GM12872 (cell line): ENCODE measurements at regions not wholly inside any gene's neighbourhood (a gene's known extent, or its start where the extent isn't known, plus 50 kb on each side); places are given as distances from the start of the nearest gene placed in this dataset.

ENCODE experiments used
- TF ChIP-seq, protein P1 (sequence below): IDR thresholded peaks from 3 replicates; pipeline ENCODE4 v1.5.1; 2011; ENCODE audit warnings: low read depth, mild to moderate bottlenecking, low read length, moderate library complexity; ENCODE audit not compliant: insufficient read depth

DNA sequence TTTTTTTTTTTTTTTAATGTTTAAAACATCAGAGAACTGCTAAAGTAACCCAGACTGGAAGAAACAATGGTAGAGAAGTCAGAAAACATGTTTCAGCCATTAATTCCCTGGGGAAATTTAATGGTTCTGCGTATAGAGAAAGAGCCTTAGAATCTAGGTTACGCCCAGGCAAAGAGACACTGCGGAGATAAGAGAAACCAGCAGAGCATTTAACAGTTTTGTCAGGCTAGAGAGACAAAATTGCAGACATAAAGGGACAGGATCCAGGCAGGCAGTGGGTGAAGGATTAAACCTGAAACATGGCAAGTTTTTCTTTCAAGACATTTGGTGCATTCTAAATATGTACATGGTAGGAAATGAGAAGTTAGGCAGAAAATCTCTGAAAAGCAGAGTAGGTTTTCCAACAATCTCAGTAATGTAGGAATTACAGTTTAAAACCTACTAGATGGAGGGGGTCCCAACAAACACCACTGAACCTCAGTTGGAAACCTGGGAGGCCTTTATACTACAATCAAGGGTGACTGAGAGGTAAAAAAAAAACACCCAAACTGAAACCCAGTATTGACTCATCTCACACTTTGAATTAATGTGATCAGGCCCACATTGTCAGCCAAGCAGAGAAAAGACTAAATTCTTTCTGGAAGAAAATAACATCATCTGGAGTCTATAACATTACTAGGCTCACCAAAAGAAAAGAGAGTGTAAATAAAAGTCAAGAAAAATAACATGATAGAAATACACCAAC, 254.2 kb upstream of the NWD2 start:
- TF ChIP-seq, protein P1, sequence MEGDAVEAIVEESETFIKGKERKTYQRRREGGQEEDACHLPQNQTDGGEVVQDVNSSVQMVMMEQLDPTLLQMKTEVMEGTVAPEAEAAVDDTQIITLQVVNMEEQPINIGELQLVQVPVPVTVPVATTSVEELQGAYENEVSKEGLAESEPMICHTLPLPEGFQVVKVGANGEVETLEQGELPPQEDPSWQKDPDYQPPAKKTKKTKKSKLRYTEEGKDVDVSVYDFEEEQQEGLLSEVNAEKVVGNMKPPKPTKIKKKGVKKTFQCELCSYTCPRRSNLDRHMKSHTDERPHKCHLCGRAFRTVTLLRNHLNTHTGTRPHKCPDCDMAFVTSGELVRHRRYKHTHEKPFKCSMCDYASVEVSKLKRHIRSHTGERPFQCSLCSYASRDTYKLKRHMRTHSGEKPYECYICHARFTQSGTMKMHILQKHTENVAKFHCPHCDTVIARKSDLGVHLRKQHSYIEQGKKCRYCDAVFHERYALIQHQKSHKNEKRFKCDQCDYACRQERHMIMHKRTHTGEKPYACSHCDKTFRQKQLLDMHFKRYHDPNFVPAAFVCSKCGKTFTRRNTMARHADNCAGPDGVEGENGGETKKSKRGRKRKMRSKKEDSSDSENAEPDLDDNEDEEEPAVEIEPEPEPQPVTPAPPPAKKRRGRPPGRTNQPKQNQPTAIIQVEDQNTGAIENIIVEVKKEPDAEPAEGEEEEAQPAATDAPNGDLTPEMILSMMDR: no peak

DNA sequence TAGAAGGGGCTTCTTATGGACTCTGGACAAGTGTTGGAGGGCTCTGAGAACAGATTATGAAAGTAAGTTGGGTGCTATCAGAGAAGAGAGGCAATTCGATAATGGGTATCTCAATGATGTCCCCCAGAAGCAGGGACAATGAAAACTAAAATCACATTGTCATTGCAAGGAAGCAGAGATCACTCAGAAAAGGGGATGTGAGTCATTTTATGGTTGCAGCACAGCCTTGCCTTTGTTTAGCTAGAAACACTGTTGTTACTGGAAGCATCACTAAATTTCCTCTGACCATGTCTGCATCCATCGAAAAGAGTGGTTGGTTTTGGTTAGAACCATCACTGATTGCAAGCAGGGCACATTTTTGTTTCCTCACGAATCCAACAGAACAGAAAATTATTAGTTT, 246.8 kb upstream of the NWD2 start:
- TF ChIP-seq, protein P1: no peak

- TF ChIP-seq, protein P1: no peak
Observed at GRCh38 chr4:37000281-37000680, 244.3 kb upstream of the NWD2 start.

GRCh38 chr4:37001688-37002436, 242.7 kb upstream of the NWD2 start:
- TF ChIP-seq, protein P1: no peak

GRCh38 chr4:37002625-37003024, 241.9 kb upstream of the NWD2 start:
- TF ChIP-seq, protein P1: no peak

- TF ChIP-seq, protein P1: no peak
Observed at GRCh38 chr4:37008199-37008598, 236.3 kb upstream of the NWD2 start.

- TF ChIP-seq, protein P1: no peak
Observed at GRCh38 chr4:37014584-37014983, 230.0 kb upstream of the NWD2 start.
